K562 (cell line): ENCODE measurements at regions not wholly inside any gene's neighbourhood (a gene's known extent, or its start where the extent isn't known, plus 50 kb on each side); places are given as distances from the start of the nearest gene placed in this dataset.

Experiments
- CTCF ChIP-seq, 3 experiments: IDR thresholded peaks in 2 of 3; conservative IDR thresholded peaks in 1 of 3; 2 replicates each; pipeline ENCODE4 v1.5.1; 2011 to 2012; ENCODE audit warnings: low read length in 3 of 3, mild to moderate bottlenecking in 3 of 3, control low read depth in 2 of 3, improper control_type of control experiment in 1 of 3, inconsistent platforms in 1 of 3, low read depth in 1 of 3, mixed read lengths in 1 of 3, moderate library complexity in 1 of 3; ENCODE audit not compliant: insufficient read depth in 2 of 3
- HIVEP1 ChIP-seq: fragments of 250-450 bp; sonication (Bioruptor Pico); IDR thresholded peaks from 2 replicates; pipeline ENCODE4 v1.4.0; 2020; ENCODE audit warnings: mild to moderate bottlenecking
- MCM2 ChIP-seq: fragments of 450-650 bp; IDR thresholded peaks from 2 replicates; pipeline ENCODE4 v1.6.1; 2017; ENCODE audit warnings: low read depth, mild to moderate bottlenecking
- NR2C2 ChIP-seq, 2 experiments: fragments of 200-800 bp in 1 of 2; sonication (Bioruptor generic) in 1 of 2; sonication (generic) in 1 of 2; formaldehyde crosslinking in 1 of 2; IDR thresholded peaks; 2 replicates each; pipeline versions ENCODE4 v1.6.1 to v1.8.0; 2016 to 2022; ENCODE audit warnings: mild to moderate bottlenecking in 1 of 2, missing compliant biosample characterization in 1 of 2, missing genetic modification characterization in 1 of 2, missing genetic modification reagents in 1 of 2
- POLR2AphosphoS2 ChIP-seq: IDR thresholded peaks from 2 replicates; pipeline ENCODE4 v1.6.1; 2012; ENCODE audit warnings: low read length, improper control_type of control experiment
- POLR2AphosphoS5 ChIP-seq: IDR thresholded peaks from 2 replicates; pipeline ENCODE4 v1.6.1; 2011; ENCODE audit warnings: mild to moderate bottlenecking, low read depth, low read length, moderate library complexity; ENCODE audit not compliant: control insufficient read depth, insufficient read depth
- SP2 ChIP-seq: IDR thresholded peaks from 2 replicates; pipeline ENCODE4 v1.6.1; 2011; ENCODE audit warnings: mild to moderate bottlenecking, low read depth, low read length, moderate library complexity; ENCODE audit not compliant: poor library complexity, severe bottlenecking; ENCODE audit errors: extremely low read depth
- TEAD1 ChIP-seq, 2 experiments: fragments of 450-650 bp in 1 of 2; sonication (generic) in 1 of 2; formaldehyde crosslinking; IDR thresholded peaks; 2 replicates each; pipeline versions ENCODE4 v1.4.0 to v1.8.0; 2020 to 2022; ENCODE audit warnings: mild to moderate bottlenecking in 2 of 2, missing genetic modification reagents in 1 of 2
- ZBTB7A ChIP-seq: IDR thresholded peaks from 2 replicates; pipeline ENCODE4 v1.6.1; 2011; ENCODE audit warnings: low read depth, mild to moderate bottlenecking, low read length, moderate library complexity, borderline replicate concordance; ENCODE audit not compliant: control insufficient read depth
- ZNF140 ChIP-seq: fragments of 250-450 bp; sonication (Bioruptor Pico); IDR thresholded peaks from 2 replicates; pipeline ENCODE4 v1.8.0; 2021; ENCODE audit warnings: moderate library complexity, mild to moderate bottlenecking, inconsistent platforms
- ZNF592 ChIP-seq: fragments of 450-650 bp; IDR thresholded peaks from 2 replicates; pipeline ENCODE4 v1.6.1; 2017; ENCODE audit warnings: antibody characterized with exemption, mild to moderate bottlenecking
- ZSCAN32 ChIP-seq: fragments of 450-650 bp; formaldehyde crosslinking; IDR thresholded peaks from 2 replicates; pipeline ENCODE4 v1.4.0; 2020; ENCODE audit warnings: mild to moderate bottlenecking, moderate library complexity

- no peak for TF ChIP-seq TEAD1 (CRISPR knock-in tag; IDR thresholded peaks at IDR 0.05)
- TF ChIP-seq MCM2: no peak
- TF ChIP-seq ZSCAN32 (CRISPR knock-in tag): no peak
- no peak for TF ChIP-seq HIVEP1
- no peak for TF ChIP-seq NR2C2 (CRISPR knock-in tag; IDR thresholded peaks at IDR 0.05)
- TF ChIP-seq NR2C2 (tag; IDR thresholded peaks at IDR 0.05): no peak
- no peak for TF ChIP-seq SP2
- no peak for TF ChIP-seq CTCF (IDR thresholded peaks at IDR 0.05 in 2 of 3, conservative IDR thresholded peaks at IDR 0.05 in 1 of 3; ENCODE audit: insufficient read depth in 2 of 3, low read depth in 1 of 3, low read length in 3 of 3)
- no peak for TF ChIP-seq ZNF592
- TF ChIP-seq ZBTB7A: no peak
- TF ChIP-seq POLR2AphosphoS5: no peak
- no peak for TF ChIP-seq ZNF140 (CRISPR knock-in tag)
- no peak for TF ChIP-seq POLR2AphosphoS2
Measured at GRCh38 chr12:105613887-105614286, 283.4 kb downstream of the C12orf75 start.
